ENCODE measurements at regions not wholly inside any gene's neighbourhood (a gene's known extent, or its start where the extent isn't known, plus 50 kb on each side); places are given as distances from the start of the nearest gene placed in this dataset.

DNA sequence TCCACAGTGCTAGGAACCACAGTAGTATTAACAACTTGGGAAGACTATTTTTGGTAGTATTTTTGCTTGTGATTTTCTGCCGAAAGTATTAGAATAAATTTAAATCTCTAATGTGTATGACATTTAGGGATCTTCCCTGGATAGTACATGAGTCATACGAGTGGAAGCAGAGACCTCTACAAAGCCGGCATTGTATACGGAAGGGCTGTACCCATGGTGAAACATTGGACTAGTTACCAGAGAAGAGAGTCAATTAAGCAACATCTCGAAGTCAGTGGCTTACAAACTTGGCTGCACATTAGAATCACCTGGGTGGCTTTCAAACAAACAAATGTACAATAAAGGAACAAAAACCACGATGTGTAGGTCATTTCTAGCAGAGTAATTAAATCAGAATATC, 1131.7 kb upstream of the LRRTM1 start (continued):
- no peak for TF ChIP-seq E2F6 (IDR thresholded peaks at IDR 0.05; ENCODE audit: borderline replicate concordance in 1 of 2, extremely low read depth in 1 of 2, insufficient read depth in 1 of 2, insufficient read length in 1 of 2, low read depth in 1 of 2, low read length in 1 of 2, poor library complexity in 1 of 2, severe bottlenecking in 1 of 2)

DNA sequence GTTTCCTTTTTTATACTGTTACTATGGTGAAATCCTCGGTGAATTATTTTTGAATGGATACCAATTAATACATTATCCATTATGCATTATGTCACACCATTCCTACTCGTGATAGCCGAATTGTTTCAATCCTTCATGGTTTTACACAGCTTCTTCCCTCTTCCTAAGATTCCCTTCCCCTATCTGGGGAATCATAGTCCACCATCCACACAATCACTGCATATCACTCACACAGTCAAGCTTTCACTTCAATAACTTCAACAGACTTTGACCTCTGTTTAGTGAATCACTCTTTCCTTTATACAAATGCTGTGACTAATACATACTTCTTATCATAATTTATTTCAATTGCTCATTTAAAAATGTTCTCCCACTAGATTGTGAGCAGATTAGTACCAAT, 1108.1 kb upstream of the LRRTM1 start:
- H3K27me3 ChIP-seq (ENCODE audit: control insufficient read depth in 2 of 2, insufficient read depth in 2 of 2, low read length in 2 of 2): no peaks in the 10 kb centered on the region
- POLR2A ChIA-PET: no interaction called here
- no peak overlapping the region for H3K27ac ChIP-seq (ENCODE audit: extremely low read depth, low read depth, low read length)
- H3K36me3 ChIP-seq (ENCODE audit: control insufficient read depth, insufficient read depth, low read length): no peaks in the 10 kb centered on the region
- in situ Hi-C loops (cut with MboI) (no loop called here), intact Hi-C loops (cut with micrococcal nuclease) (no loop called here)
- ATAC-seq (no peak), DNase-seq (ENCODE audit: extremely low read depth in 1 of 4, low spot score in 3 of 4) (no peak), FAIRE-seq (no peak)
- CTCF ChIA-PET (ENCODE audit: low intra/inter-chr PET ratio): no interaction called here
- no peaks in the 10 kb centered on the region for H3K4me1 ChIP-seq (replicated peaks in 1 of 2; ENCODE audit: control insufficient read depth in 2 of 2, insufficient read depth in 2 of 2, low read length in 2 of 2)
- H3K4me2 ChIP-seq (ENCODE audit: insufficient read depth, low read length): no peak overlapping the region
- 0% methylated on average over 3 of the region's 3 CpGs for WGBS (ENCODE audit: insufficient coverage, low coverage, missing lambda C conversion rate)
- no peaks in the 10 kb centered on the region for H3K79me2 ChIP-seq (ENCODE audit: control insufficient read depth, insufficient read depth, low read length)
- H3K4me3 ChIP-seq: no peak overlapping the region
- no peak overlapping the region for H3K9ac ChIP-seq (ENCODE audit: insufficient read depth in 1 of 2, low read depth in 2 of 2, low read length in 2 of 2)
- no peaks in the 10 kb centered on the region for H3K9me1 ChIP-seq (ENCODE audit: control insufficient read depth, insufficient read depth, low read length)
- H4K20me1 ChIP-seq (replicated peaks; ENCODE audit: control insufficient read depth, insufficient read depth, low read length): no peaks in the 10 kb centered on the region
- no peaks in the 10 kb centered on the region for H3K9me3 ChIP-seq (replicated peaks; ENCODE audit: control insufficient read depth, insufficient read depth, low read depth, low read length)
- BruUV-seq (replicated peaks): no TSS peak
- no peak overlapping the region for H2AFZ ChIP-seq (ENCODE audit: low read depth, low read length)
- no peak for TF ChIP-seq SLC30A9 (CRISPR knock-in tag; IDR thresholded peaks at IDR 0.05)
- no peak for TF ChIP-seq EP300 (IDR thresholded peaks at IDR 0.05; ENCODE audit: low read length)
- TF ChIP-seq TSHZ1 (CRISPR knock-in tag; IDR thresholded peaks at IDR 0.05): no peak
- no peak for TF ChIP-seq JUNB (CRISPR knock-in tag; conservative IDR thresholded peaks at IDR 0.05)
- TF ChIP-seq KLF16 (IDR thresholded peaks at IDR 0.05): no peak
- no peak for TF ChIP-seq SMARCC2 (IDR thresholded peaks at IDR 0.05; ENCODE audit: low read depth)
- no peak for TF ChIP-seq TEAD2 (tag; IDR thresholded peaks at IDR 0.05)
- no peak for TF ChIP-seq ETV1 (tag; conservative IDR thresholded peaks at IDR 0.05; ENCODE audit: low read depth)
- no peak for TF ChIP-seq ZNF707 (CRISPR knock-in tag; conservative IDR thresholded peaks at IDR 0.05)
- no peak for TF ChIP-seq CEBPB (tag; IDR thresholded peaks at IDR 0.05)
- no peak for TF ChIP-seq NCOR1 (IDR thresholded peaks at IDR 0.05)
- TF ChIP-seq, protein P1, sequence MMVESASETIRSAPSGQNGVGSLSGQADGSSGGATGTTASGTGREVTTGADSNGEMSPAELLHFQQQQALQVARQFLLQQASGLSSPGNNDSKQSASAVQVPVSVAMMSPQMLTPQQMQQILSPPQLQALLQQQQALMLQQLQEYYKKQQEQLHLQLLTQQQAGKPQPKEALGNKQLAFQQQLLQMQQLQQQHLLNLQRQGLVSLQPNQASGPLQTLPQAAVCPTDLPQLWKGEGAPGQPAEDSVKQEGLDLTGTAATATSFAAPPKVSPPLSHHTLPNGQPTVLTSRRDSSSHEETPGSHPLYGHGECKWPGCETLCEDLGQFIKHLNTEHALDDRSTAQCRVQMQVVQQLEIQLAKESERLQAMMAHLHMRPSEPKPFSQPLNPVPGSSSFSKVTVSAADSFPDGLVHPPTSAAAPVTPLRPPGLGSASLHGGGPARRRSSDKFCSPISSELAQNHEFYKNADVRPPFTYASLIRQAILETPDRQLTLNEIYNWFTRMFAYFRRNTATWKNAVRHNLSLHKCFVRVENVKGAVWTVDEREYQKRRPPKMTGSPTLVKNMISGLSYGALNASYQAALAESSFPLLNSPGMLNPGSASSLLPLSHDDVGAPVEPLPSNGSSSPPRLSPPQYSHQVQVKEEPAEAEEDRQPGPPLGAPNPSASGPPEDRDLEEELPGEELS (CRISPR knock-in tag; IDR thresholded peaks at IDR 0.05; ENCODE audit: borderline replicate concordance): no peak
- no peak for TF ChIP-seq MEF2A (IDR thresholded peaks at IDR 0.05; ENCODE audit: control insufficient read depth, low read depth, low read length)
- TF ChIP-seq KLF13 (tag; IDR thresholded peaks at IDR 0.05; ENCODE audit: borderline replicate concordance, low read depth): no peak
